ENCODE measurements at regions not wholly inside any gene's neighbourhood (a gene's known extent, or its start where the extent isn't known, plus 50 kb on each side); places are given as distances from the start of the nearest gene placed in this dataset.

DNA sequence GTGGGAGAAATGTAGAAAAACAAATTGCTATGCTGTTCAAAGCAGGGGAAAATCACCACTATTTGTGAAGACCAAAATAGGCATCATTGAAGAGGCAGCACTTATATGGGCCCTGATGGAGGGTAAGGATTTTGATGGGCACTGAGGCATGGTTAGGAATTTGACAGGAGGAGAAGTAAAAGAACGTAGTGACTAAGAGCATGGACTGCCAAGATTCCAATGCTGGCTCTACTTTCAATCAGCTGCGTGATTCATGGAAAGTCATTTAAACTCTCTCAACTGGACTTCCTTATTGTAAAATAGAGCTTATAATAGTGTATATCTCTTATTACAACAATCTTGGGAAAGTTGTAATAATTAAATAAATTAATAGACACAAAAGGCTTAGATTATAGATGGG, 267.7 kb upstream of the G2E3 start:
- Mint-ChIP-seq H3K36me3 (ENCODE audit: insufficient read depth, unreplicated experiment) (peaks cover 4% of the 10 kb centered on the region), H3K4me1 (ENCODE audit: insufficient read depth, unreplicated experiment) (peaks cover 5% of the 10 kb centered on the region), H3K9me3 (ENCODE audit: unreplicated experiment) (no peaks in the 10 kb centered on the region), H3K27ac (ENCODE audit: low read depth, unreplicated experiment) (no peak overlapping the region), H3K27me3 (ENCODE audit: insufficient read depth, unreplicated experiment) (no peaks in the 10 kb centered on the region), H3K4me3 (ENCODE audit: unreplicated experiment) (no peak overlapping the region)
- peak; percentile 62 for DNase-seq (ENCODE audit: unreplicated experiment)
- intact Hi-C loops (cut with micrococcal nuclease): no loop called here
- ChIA-PET CTCF (interaction anchor here (0.6 to 2.6 kb wide), 3 partner anchors 15 to 212 kb away, joined by 3 to 11 read pairs (median 4); no protein-coding TSS in a partner anchor), POLR2A (interaction anchor here (0.6 to 1.2 kb wide), 5 partner anchors 17 to 1166 kb away, joined by 3 to 4 read pairs (median 3); partner anchors contain the start of gene DTD2)
- BruUV-seq (replicated peaks): no TSS peak
- TF ChIP-seq, protein P1, sequence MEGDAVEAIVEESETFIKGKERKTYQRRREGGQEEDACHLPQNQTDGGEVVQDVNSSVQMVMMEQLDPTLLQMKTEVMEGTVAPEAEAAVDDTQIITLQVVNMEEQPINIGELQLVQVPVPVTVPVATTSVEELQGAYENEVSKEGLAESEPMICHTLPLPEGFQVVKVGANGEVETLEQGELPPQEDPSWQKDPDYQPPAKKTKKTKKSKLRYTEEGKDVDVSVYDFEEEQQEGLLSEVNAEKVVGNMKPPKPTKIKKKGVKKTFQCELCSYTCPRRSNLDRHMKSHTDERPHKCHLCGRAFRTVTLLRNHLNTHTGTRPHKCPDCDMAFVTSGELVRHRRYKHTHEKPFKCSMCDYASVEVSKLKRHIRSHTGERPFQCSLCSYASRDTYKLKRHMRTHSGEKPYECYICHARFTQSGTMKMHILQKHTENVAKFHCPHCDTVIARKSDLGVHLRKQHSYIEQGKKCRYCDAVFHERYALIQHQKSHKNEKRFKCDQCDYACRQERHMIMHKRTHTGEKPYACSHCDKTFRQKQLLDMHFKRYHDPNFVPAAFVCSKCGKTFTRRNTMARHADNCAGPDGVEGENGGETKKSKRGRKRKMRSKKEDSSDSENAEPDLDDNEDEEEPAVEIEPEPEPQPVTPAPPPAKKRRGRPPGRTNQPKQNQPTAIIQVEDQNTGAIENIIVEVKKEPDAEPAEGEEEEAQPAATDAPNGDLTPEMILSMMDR (IDR thresholded peaks at IDR 0.05; ENCODE audit: unreplicated experiment): no peak

DNA sequence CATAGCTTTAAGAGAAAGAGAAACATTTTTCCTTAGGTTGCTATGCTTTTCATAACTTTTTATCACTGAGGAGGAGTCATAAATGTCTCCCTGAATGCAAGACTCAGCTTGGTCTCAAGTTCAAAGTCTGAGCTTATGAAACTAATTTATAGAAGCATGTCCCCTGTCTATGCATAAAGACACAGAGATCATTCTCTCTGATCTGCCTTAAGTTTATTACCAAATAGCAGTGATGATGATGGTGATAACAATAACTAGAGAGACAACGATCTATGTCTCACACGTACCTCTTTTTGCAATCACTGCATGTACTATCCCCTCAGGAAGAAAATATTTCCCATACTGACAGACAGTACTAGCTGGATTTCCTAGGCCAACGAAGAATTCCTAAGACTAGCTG, 266.4 kb upstream of the G2E3 start:
- Mint-ChIP-seq H3K36me3 (ENCODE audit: insufficient read depth, unreplicated experiment) (peaks cover 4% of the 10 kb centered on the region), H3K4me3 (ENCODE audit: unreplicated experiment) (no peak overlapping the region), H3K4me1 (ENCODE audit: insufficient read depth, unreplicated experiment) (peaks cover 5% of the 10 kb centered on the region), H3K27ac (ENCODE audit: low read depth, unreplicated experiment) (no peak overlapping the region), H3K27me3 (ENCODE audit: insufficient read depth, unreplicated experiment) (no peaks in the 10 kb centered on the region), H3K9me3 (ENCODE audit: unreplicated experiment) (no peaks in the 10 kb centered on the region)
- ChIA-PET POLR2A (interaction anchor here (1.1 kb wide), 1 partner anchor 68 kb away, joined by 3 read pairs; no protein-coding TSS in a partner anchor), CTCF (interaction anchor here (0.7 to 3.0 kb wide), 7 partner anchors 8 to 118 kb away, joined by 3 to 18 read pairs (median 11); no protein-coding TSS in a partner anchor)
- TF ChIP-seq, protein P1 (IDR thresholded peaks at IDR 0.05; ENCODE audit: unreplicated experiment): no peak
- no peak for DNase-seq (ENCODE audit: unreplicated experiment)
- BruUV-seq (replicated peaks): no TSS peak
- intact Hi-C loops (cut with micrococcal nuclease): no loop called here

DNA sequence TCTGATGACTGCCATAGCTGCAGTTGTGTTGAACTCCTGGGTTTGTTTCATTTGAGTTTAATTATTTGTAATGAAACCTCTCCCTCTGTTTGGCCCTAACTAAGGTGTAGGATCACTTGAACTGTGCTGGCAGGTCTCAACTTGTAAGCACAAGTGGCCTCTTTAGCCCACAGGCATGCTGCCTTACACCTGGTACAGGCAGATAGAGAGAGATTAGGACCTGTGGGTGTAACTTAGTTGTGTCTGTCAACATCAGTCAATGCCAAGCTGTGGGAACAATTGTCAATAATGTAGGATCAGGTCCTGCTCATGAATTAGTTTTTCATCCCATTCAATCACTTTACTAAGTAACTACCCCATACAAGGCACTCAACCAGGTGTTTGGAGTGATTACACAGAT, 263.0 kb upstream of the G2E3 start:
- Mint-ChIP-seq H3K36me3 (ENCODE audit: insufficient read depth, unreplicated experiment) (peaks cover 4% of the 10 kb centered on the region), H3K4me1 (ENCODE audit: insufficient read depth, unreplicated experiment) (peaks cover 18% of the 10 kb centered on the region), H3K27ac (ENCODE audit: low read depth, unreplicated experiment) (no peak overlapping the region), H3K4me3 (ENCODE audit: unreplicated experiment) (no peak overlapping the region), H3K9me3 (ENCODE audit: unreplicated experiment) (no peaks in the 10 kb centered on the region), H3K27me3 (ENCODE audit: insufficient read depth, unreplicated experiment) (no peaks in the 10 kb centered on the region)
- BruUV-seq (replicated peaks): no TSS peak
- ChIA-PET CTCF (no interaction called here), POLR2A (no interaction called here)
- TF ChIP-seq, protein P1 (IDR thresholded peaks at IDR 0.05; ENCODE audit: unreplicated experiment): no peak
- DNase-seq (ENCODE audit: unreplicated experiment): peak; percentile 5
- intact Hi-C loops (cut with micrococcal nuclease): no loop called here

DNA sequence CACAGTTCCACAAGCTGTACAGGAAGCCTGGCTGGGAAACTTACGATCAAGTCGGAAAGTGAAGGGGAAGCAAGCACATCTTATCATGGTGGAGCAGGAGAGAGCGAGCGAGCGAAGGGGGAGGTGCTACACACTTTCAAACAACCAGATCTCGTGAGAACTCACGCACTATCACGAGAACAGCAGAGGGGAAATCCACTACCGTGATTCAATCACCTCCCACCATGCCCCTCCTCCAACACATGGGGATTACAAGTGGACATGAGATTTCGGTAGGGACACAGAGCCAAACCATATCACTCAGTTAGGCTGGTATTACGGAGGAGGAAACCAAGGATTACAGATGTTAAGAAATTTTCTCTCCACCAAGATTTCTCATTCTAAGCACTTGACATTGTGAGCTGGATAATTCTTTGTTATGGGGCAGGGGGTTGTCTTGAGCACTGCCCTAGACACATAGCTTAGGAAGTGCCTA, 262.0 kb upstream of the G2E3 start:
- H3K4me3 Mint-ChIP-seq (ENCODE audit: unreplicated experiment): no peak overlapping the region
- ChIA-PET CTCF (interaction anchor here (0.6 to 2.4 kb wide), 3 partner anchors 12 to 26 kb away, joined by 3 to 26 read pairs (median 8); no protein-coding TSS in a partner anchor), POLR2A (interaction anchor here (0.7 to 0.9 kb wide), 2 partner anchors 19 to 68 kb away, joined by 3 read pairs; no protein-coding TSS in a partner anchor)
- H3K27ac Mint-ChIP-seq (ENCODE audit: low read depth, unreplicated experiment): no peak overlapping the region
- peaks cover 4% of the 10 kb centered on the region for H3K36me3 Mint-ChIP-seq (ENCODE audit: insufficient read depth, unreplicated experiment)
- no peaks in the 10 kb centered on the region for H3K9me3 Mint-ChIP-seq (ENCODE audit: unreplicated experiment)
- H3K4me1 Mint-ChIP-seq (ENCODE audit: insufficient read depth, unreplicated experiment): peaks cover 14% of the 10 kb centered on the region
- DNase-seq (ENCODE audit: unreplicated experiment): no peak
- no TSS peak for BruUV-seq (replicated peaks)
- TF ChIP-seq, protein P1 (IDR thresholded peaks at IDR 0.05; ENCODE audit: unreplicated experiment): no peak
- H3K27me3 Mint-ChIP-seq (ENCODE audit: insufficient read depth, unreplicated experiment): no peaks in the 10 kb centered on the region
- intact Hi-C loops (cut with micrococcal nuclease): no loop called here
